ENCODE measurements at regions not wholly inside any gene's neighbourhood (a gene's known extent, or its start where the extent isn't known, plus 50 kb on each side); places are given as distances from the start of the nearest gene placed in this dataset.

GRCh38 chr2:126228531-126228930, 427.4 kb upstream of the GYPC start:
- DNase-seq (ENCODE audit: low read depth, low spot score), result no peak
- TF ChIP-seq CTCF (IDR thresholded peaks at IDR 0.05; ENCODE audit: low read depth, low read length), result no peak
- Histone ChIP-seq H3K27ac (ENCODE audit: low read depth, low read length) (no peak overlapping the region), H3K9me3 (ENCODE audit: control insufficient read depth, insufficient read depth, low read length) (no peaks in the 10 kb centered on the region; the same call in 1 of the 2 replicates), H3K4me3 (ENCODE audit: low read depth, low read length) (no peak overlapping the region), H3K27me3 (ENCODE audit: control insufficient read depth, insufficient read depth, low read length) (no peaks in the 10 kb centered on the region)
- POLR2A ChIA-PET, result no interaction called here
- CTCF ChIA-PET, result no interaction called here

- Histone ChIP-seq H3K27me3 (ENCODE audit: control insufficient read depth, insufficient read depth, low read length) (no peaks in the 10 kb centered on the region), H3K9me3 (ENCODE audit: control insufficient read depth, insufficient read depth, low read length) (peaks cover 3% of the 10 kb centered on the region; the same call in 1 of the 2 replicates), H3K27ac (ENCODE audit: low read depth, low read length) (no peak overlapping the region), H3K4me3 (ENCODE audit: low read depth, low read length) (no peak overlapping the region)
- ChIA-PET CTCF (no interaction called here), POLR2A (interaction anchor here (0.6 kb wide), 1 partner anchor 956 kb away, joined by 5 read pairs; no protein-coding TSS in a partner anchor)
- DNase-seq (ENCODE audit: low read depth, low spot score), result no peak
- TF ChIP-seq CTCF (IDR thresholded peaks at IDR 0.05; ENCODE audit: low read depth, low read length), result no peak
Observed at GRCh38 chr2:126238251-126238650, 417.7 kb upstream of the GYPC start.

GRCh38 chr2:126239320-126239955, 416.5 kb upstream of the GYPC start:
- Histone ChIP-seq H3K4me3 (ENCODE audit: low read depth, low read length) (no peak overlapping the region), H3K27me3 (ENCODE audit: control insufficient read depth, insufficient read depth, low read length) (no peaks in the 10 kb centered on the region), H3K27ac (ENCODE audit: low read depth, low read length) (no peak overlapping the region), H3K9me3 (ENCODE audit: control insufficient read depth, insufficient read depth, low read length) (peaks cover 3% of the 10 kb centered on the region; the same call in 1 of the 2 replicates)
- no peak for DNase-seq (ENCODE audit: low read depth, low spot score)
- POLR2A ChIA-PET, result no interaction called here
- CTCF ChIA-PET, result interaction anchor here (0.7 kb wide), 1 partner anchor 299 kb away, joined by 3 read pairs; no protein-coding TSS in a partner anchor
- TF ChIP-seq CTCF (IDR thresholded peaks at IDR 0.05; ENCODE audit: low read depth, low read length), result no peak

- no peak for TF ChIP-seq CTCF (IDR thresholded peaks at IDR 0.05; ENCODE audit: low read depth, low read length)
- no peak for DNase-seq (ENCODE audit: low read depth, low spot score)
- ChIA-PET POLR2A (no interaction called here), CTCF (no interaction called here)
- Histone ChIP-seq H3K27ac (ENCODE audit: low read depth, low read length) (no peak overlapping the region), H3K9me3 (ENCODE audit: control insufficient read depth, insufficient read depth, low read length) (peaks cover 3% of the 10 kb centered on the region; the same call in 1 of the 2 replicates), H3K4me3 (ENCODE audit: low read depth, low read length) (no peak overlapping the region), H3K27me3 (ENCODE audit: control insufficient read depth, insufficient read depth, low read length) (no peaks in the 10 kb centered on the region)
Observed at GRCh38 chr2:126241001-126241400, 415.0 kb upstream of the GYPC start.

- CTCF ChIA-PET, result no interaction called here
- POLR2A ChIA-PET, result no interaction called here
- H3K27ac ChIP-seq (ENCODE audit: low read depth, low read length), result no peak overlapping the region
- peaks cover 3% of the 10 kb centered on the region; the same call in 1 of the 2 replicates for H3K9me3 ChIP-seq (ENCODE audit: control insufficient read depth, insufficient read depth, low read length)
- no peak for DNase-seq (ENCODE audit: low read depth, low spot score)
- no peak overlapping the region for H3K4me3 ChIP-seq (ENCODE audit: low read depth, low read length)
- H3K27me3 ChIP-seq (ENCODE audit: control insufficient read depth, insufficient read depth, low read length), result no peaks in the 10 kb centered on the region
- no peak for TF ChIP-seq CTCF (IDR thresholded peaks at IDR 0.05; ENCODE audit: low read depth, low read length)
Observed at GRCh38 chr2:126241411-126241810, 414.5 kb upstream of the GYPC start.
